AG04449 (cell line): ENCODE measurements at regions not wholly inside any gene's neighbourhood (a gene's known extent, or its start where the extent isn't known, plus 50 kb on each side); places are given as distances from the start of the nearest gene placed in this dataset.

ENCODE experiments used
- CTCF ChIA-PET: fragments of 350-600 bp; formaldehyde crosslinking; extraction: SDS; loops from one replicate; lab custom pipeline; 2021; ENCODE audit warnings: antibody characterized with exemption; lab: Yijun Ruan, JAX
- POLR2A ChIA-PET: fragments of 400-600, 350-600 bp; formaldehyde crosslinking; extraction: SDS; loops from one replicate; lab custom pipeline; 2020; ENCODE audit warnings: antibody characterized with exemption, inconsistent platforms; lab: Yijun Ruan, JAX
- DNase-seq: peaks from one replicate; pipeline ENCODE4 v3.0.0-alpha.2; 2010; ENCODE audit warnings: low read depth, low spot score
- H3K4me3 ChIP-seq: 2 replicates; pipeline ENCODE4 v1.5.1; 2011; ENCODE audit warnings: low read depth, mild to moderate bottlenecking, control low read depth, low read length
- CTCF ChIP-seq: IDR thresholded peaks from one replicate; pipeline ENCODE4 v1.5.1; 2011; ENCODE audit warnings: mild to moderate bottlenecking, moderate library complexity, low read length, control low read depth, inconsistent platforms; ENCODE audit not compliant: insufficient read depth; ENCODE audit errors: missing control alignments

GRCh38 chr13:53821632-53822031 lies 793.0 kb downstream of the OLFM4 start:
- DNase-seq: no peak
- no peak overlapping the region for H3K4me3 ChIP-seq
- ChIA-PET CTCF (no interaction called here), POLR2A (no interaction called here)
- TF ChIP-seq CTCF: no peak

- ChIA-PET CTCF (no interaction called here), POLR2A (no interaction called here)
- no peak for TF ChIP-seq CTCF
- DNase-seq: no peak
- H3K4me3 ChIP-seq: no peak overlapping the region
Measured at GRCh38 chr13:53822136-53822535, 793.5 kb downstream of the OLFM4 start.

- CTCF ChIA-PET: no interaction called here
- no peak overlapping the region for H3K4me3 ChIP-seq
- DNase-seq: no peak
- TF ChIP-seq CTCF: no peak
- POLR2A ChIA-PET: no interaction called here
Measured at GRCh38 chr13:53839461-53839860, 810.8 kb downstream of the OLFM4 start.

- DNase-seq: no peak
- no peak for TF ChIP-seq CTCF
- CTCF ChIA-PET: no interaction called here
- POLR2A ChIA-PET: no interaction called here
- H3K4me3 ChIP-seq: no peak overlapping the region
Measured at GRCh38 chr13:53844473-53845146, 816.0 kb downstream of the OLFM4 start.

- no peak for DNase-seq
- POLR2A ChIA-PET: no interaction called here
- no peak for TF ChIP-seq CTCF
- H3K4me3 ChIP-seq: no peak overlapping the region
- CTCF ChIA-PET: no interaction called here
Measured at GRCh38 chr13:53847502-53847901, 818.9 kb downstream of the OLFM4 start.

- DNase-seq: no peak
- POLR2A ChIA-PET: no interaction called here
- no peak overlapping the region for H3K4me3 ChIP-seq
- CTCF ChIA-PET: no interaction called here
- TF ChIP-seq CTCF: no peak
Measured at GRCh38 chr13:53848366-53848961, 819.9 kb downstream of the OLFM4 start.
